Spleen (tissue), 11 donors: ENCODE measurements at regions not wholly inside any gene's neighbourhood (a gene's known extent, or its start where the extent isn't known, plus 50 kb on each side); places are given as distances from the start of the nearest gene placed in this dataset.

ENCODE experiments used
- DNase-seq: peaks from one replicate; pipeline ENCODE4 v3.0.0-alpha.2; 2020
- H3K27ac ChIP-seq, 8 donors: fragments of 200-600 bp; sonication (generic) in 7 of 8; 1 replicate in 4 of 8; 2 replicates in 4 of 8; pipeline versions ENCODE4 v1.5.0 to v1.8.0; 2016 to 2021; ENCODE audit warnings: inconsistent platforms in 4 of 8, mild to moderate bottlenecking in 4 of 8, moderate library complexity in 1 of 8
- H3K27me3 ChIP-seq, 7 donors: fragments of 200-600 bp; sonication (generic) in 6 of 7; replicated peaks in 1 of 7; 1 replicate in 4 of 7; 2 replicates in 3 of 7; pipeline versions ENCODE4 v1.5.0 to v1.8.0; 2016 to 2021; ENCODE audit warnings: inconsistent platforms in 3 of 7, mild to moderate bottlenecking in 1 of 7
- H3K36me3 ChIP-seq, 6 donors: fragments of 200-600 bp; sonication (generic) in 5 of 6; 1 replicate in 4 of 6; 2 replicates in 2 of 6; pipeline versions ENCODE4 v1.5.0 to v1.8.0; 2016 to 2021; ENCODE audit warnings: inconsistent platforms in 2 of 6
- H3K4me1 ChIP-seq, 6 donors: fragments of 200-600 bp; sonication (generic) in 5 of 6; 1 replicate in 3 of 6; 2 replicates in 3 of 6; pipeline versions ENCODE4 v1.5.0 to v1.8.0; 2016 to 2021; ENCODE audit warnings: inconsistent platforms in 3 of 6
- H3K4me3 ChIP-seq, 8 donors: fragments of 200-600 bp; sonication (generic) in 7 of 8; 1 replicate in 4 of 8; 2 replicates in 4 of 8; pipeline versions ENCODE4 v1.5.0 to v1.8.0; 2016 to 2021; ENCODE audit warnings: inconsistent platforms in 4 of 8, mild to moderate bottlenecking in 4 of 8, moderate library complexity in 2 of 8
- H3K9me3 ChIP-seq, 8 donors: fragments of 200-600 bp; sonication (generic) in 7 of 8; 1 replicate in 4 of 8; 2 replicates in 4 of 8; pipeline versions ENCODE4 v1.5.0 to v1.8.0; 2016 to 2021; ENCODE audit warnings: inconsistent platforms in 4 of 8
- CTCF ChIP-seq, 11 experiments: fragments of 200-600 bp in 7 of 11; fragments of 450-650 bp in 4 of 11; sonication (generic) in 4 of 11; IDR thresholded peaks in 8 of 11; conservative IDR thresholded peaks in 3 of 11; 1 replicate in 7 of 11; 2 replicates in 4 of 11; pipeline versions ENCODE4 v1.4.0 to v1.8.0; 2016 to 2021; ENCODE audit warnings: antibody characterized with exemption in 11 of 11, inconsistent platforms in 4 of 11, mild to moderate bottlenecking in 1 of 11
- POLR2A ChIP-seq, 3 donors: fragments of 450-650 bp; IDR thresholded peaks; one replicate each; pipeline ENCODE4 v1.5.1; 2017; ENCODE audit warnings: antibody characterized with exemption in 3 of 3, mild to moderate bottlenecking in 1 of 3
- POLR2AphosphoS5 ChIP-seq, 3 donors: sonication (generic); formaldehyde crosslinking; IDR thresholded peaks; one replicate each; pipeline ENCODE4 v1.5.1; 2017; ENCODE audit warnings: antibody characterized with exemption in 3 of 3
- WGBS, 5 donors: extraction: QIAGEN DNeasy Blood & Tissue Kit in 3 of 5; methylation state at CpG; one replicate each; pipeline versions ENCODE4 v1.1.5 to v1.1.7; 2013 to 2018; 5-methylcytosine and 5-hydroxymethylcytosine counted together
- intact Hi-C: fragments of 100-400 bp; cut with DNase I; formaldehyde crosslinking; loops from one replicate; pipeline ENCODE4 v1.15.0; 2023; ENCODE audit warnings: low total_unique reads
- donor health status: healthy with polysubstance abuse.
- donor health status: DM: no; HTN: no; CAD: no; lungs with moderate emphysema.
- donor health status: DM: no; HTN: no; CAD: no.
- donor health status: Bipolar disorder and iron deficiency.
- donor health status: healthy.
- donor health status: DM: no; HTN: no; CAD: no.
- donor health status: DM: yes; HTN: yes; CAD: no.

GRCh38 chr1:114316204-114316603 is 162.5 kb upstream of the SYT6 start:
- Histone ChIP-seq H3K36me3 (no peaks in the 10 kb centered on the region), H3K27ac (no peak overlapping the region), H3K27me3 (no peaks in the 10 kb centered on the region), H3K9me3 (no peaks in the 10 kb centered on the region), H3K4me1 (no peaks in the 10 kb centered on the region), H3K4me3 (no peak overlapping the region)
- no peak for DNase-seq
- intact Hi-C loops, result no loop called here
- 71 to 87% (median 83%) methylated on average over 3 of the region's 3 CpGs for WGBS, 5 donors
- no peak for TF ChIP-seq POLR2A (IDR thresholded peaks at IDR 0.05)

GRCh38 chr1:114315631-114316030 is 162.0 kb upstream of the SYT6 start:
- Histone ChIP-seq H3K27ac (no peak overlapping the region), H3K36me3 (no peaks in the 10 kb centered on the region), H3K9me3 (no peaks in the 10 kb centered on the region), H3K4me3 (no peak overlapping the region), H3K27me3 (no peaks in the 10 kb centered on the region), H3K4me1 (no peaks in the 10 kb centered on the region)
- intact Hi-C loops, result no loop called here
- no peak for DNase-seq
- TF ChIP-seq CTCF (IDR thresholded peaks at IDR 0.05 in 8 of 11, conservative IDR thresholded peaks at IDR 0.05 in 3 of 11) (no peak), POLR2A (IDR thresholded peaks at IDR 0.05) (no peak), POLR2AphosphoS5 (IDR thresholded peaks at IDR 0.05) (no peak)

- WGBS, 5 donors, result 63 to 81% (median 69%) methylated on average over 3 of the region's 3 CpGs
- Histone ChIP-seq H3K9me3 (no peaks in the 10 kb centered on the region), H3K4me3 (no peak overlapping the region), H3K36me3 (no peaks in the 10 kb centered on the region), H3K27me3 (no peaks in the 10 kb centered on the region), H3K27ac (no peak overlapping the region), H3K4me1 (no peaks in the 10 kb centered on the region)
- no peak for DNase-seq
- intact Hi-C loops, result no loop called here
- TF ChIP-seq POLR2AphosphoS5 (IDR thresholded peaks at IDR 0.05) (no peak), POLR2A (IDR thresholded peaks at IDR 0.05) (no peak), CTCF (IDR thresholded peaks at IDR 0.05 in 8 of 11, conservative IDR thresholded peaks at IDR 0.05 in 3 of 11) (no peak)
These were observed 160.9 kb upstream of the SYT6 start for GRCh38 chr1:114314576-114314975.

GRCh38 chr1:114314098-114314497 is 160.4 kb upstream of the SYT6 start:
- no peaks in the 10 kb centered on the region for H3K27me3 ChIP-seq
- DNase-seq, result no peak
- no peak for TF ChIP-seq POLR2A (IDR thresholded peaks at IDR 0.05)
- intact Hi-C loops, result no loop called here
- H3K27ac ChIP-seq, result no peak overlapping the region
- no peak overlapping the region for H3K4me3 ChIP-seq
- no peaks in the 10 kb centered on the region for H3K9me3 ChIP-seq
- WGBS, 5 donors, result 50 to 100% (median 99%) methylated on average over 1 of the region's 1 CpG
- H3K4me1 ChIP-seq, result no peaks in the 10 kb centered on the region
- no peaks in the 10 kb centered on the region for H3K36me3 ChIP-seq

- no peak overlapping the region for H3K4me3 ChIP-seq
- WGBS, 5 donors, result 33 to 56% (median 34%) methylated on average over 3 of the region's 3 CpGs
- no peaks in the 10 kb centered on the region for H3K27me3 ChIP-seq
- H3K27ac ChIP-seq, result no peak overlapping the region
- H3K4me1 ChIP-seq, result no peaks in the 10 kb centered on the region
- DNase-seq, result no peak
- TF ChIP-seq CTCF (IDR thresholded peaks at IDR 0.05 in 8 of 11, conservative IDR thresholded peaks at IDR 0.05 in 3 of 11), result no peak
- TF ChIP-seq POLR2AphosphoS5 (IDR thresholded peaks at IDR 0.05), result no peak
- no peak for TF ChIP-seq POLR2A (IDR thresholded peaks at IDR 0.05)
- intact Hi-C loops, result no loop called here
- peaks cover 0 to 3% (median 0%) of the 10 kb centered on the region in 8 donors for H3K9me3 ChIP-seq
- no peaks in the 10 kb centered on the region for H3K36me3 ChIP-seq
These were observed 157.1 kb upstream of the SYT6 start for GRCh38 chr1:114310695-114311271.
